GM19397 (cell line): ENCODE measurements at regions not wholly inside any gene's neighbourhood (a gene's known extent, or its start where the extent isn't known, plus 50 kb on each side); places are given as distances from the start of the nearest gene placed in this dataset.
A peak's percentile ranks its signal among the peaks of the same experiment; 100 is the strongest.
"Not testable (repeated sequence)": the region's sequence is repeated elsewhere in the genome, so short reads cannot be mapped to it uniquely, and the experiment has no call there.

ENCODE experiments used
- ATAC-seq: cut with Tn5 transposase; IDR thresholded peaks from one replicate; pipeline ENCODE4 v1.9.1; 2021; ENCODE audit warnings: mild to moderate bottlenecking, moderate library complexity; ENCODE audit not compliant: unreplicated experiment

GRCh38 chr6:128739112-128739511, 143.8 kb upstream of the LAMA2 start:
- no peak for ATAC-seq

GRCh38 chr6:128738112-128738511, 144.8 kb upstream of the LAMA2 start:
- ATAC-seq: no peak

- ATAC-seq: no peak
Measured at GRCh38 chr6:128736780-128737179, 146.2 kb upstream of the LAMA2 start.

- ATAC-seq: no peak
Measured at GRCh38 chr6:128731249-128732165, 151.4 kb upstream of the LAMA2 start.

GRCh38 chr6:128727500-128727899, 155.4 kb upstream of the LAMA2 start:
- no peak for ATAC-seq

GRCh38 chr6:128725271-128726233, 157.4 kb upstream of the LAMA2 start:
- ATAC-seq: no peak

- ATAC-seq: no peak
Measured at GRCh38 chr6:128724738-128725137, 158.2 kb upstream of the LAMA2 start.

- ATAC-seq: no peak
Measured at GRCh38 chr6:128723667-128724066, 159.3 kb upstream of the LAMA2 start.

GRCh38 chr6:128720891-128721290, 162.0 kb upstream of the LAMA2 start:
- ATAC-seq: no peak

- ATAC-seq: no peak
Measured at GRCh38 chr6:128719786-128720185, 163.2 kb upstream of the LAMA2 start.

- ATAC-seq: no peak
Measured at GRCh38 chr6:128713461-128713860, 169.5 kb upstream of the LAMA2 start.

GRCh38 chr6:128712898-128713297, 170.0 kb upstream of the LAMA2 start:
- ATAC-seq: no peak

GRCh38 chr6:128711149-128711548, 171.8 kb upstream of the LAMA2 start:
- no peak for ATAC-seq

GRCh38 chr6:128710315-128710714, 172.6 kb upstream of the LAMA2 start:
- ATAC-seq: no peak

GRCh38 chr6:128704601-128705000, 178.3 kb upstream of the LAMA2 start:
- no peak for ATAC-seq

- not testable (repeated sequence) for ATAC-seq
Measured at GRCh38 chr6:128703794-128704193, 179.1 kb upstream of the LAMA2 start.

- no peak for ATAC-seq
Measured at GRCh38 chr6:128696691-128697689, 176.6 kb upstream of the PTPRK start.

GRCh38 chr6:128694303-128695009, 174.1 kb upstream of the PTPRK start:
- peak; percentile 93 for ATAC-seq

GRCh38 chr6:128690063-128690462, 169.7 kb upstream of the PTPRK start:
- ATAC-seq: no peak

GRCh38 chr6:128686084-128686483, 165.7 kb upstream of the PTPRK start:
- ATAC-seq: no peak
